ENCODE measurements at regions not wholly inside any gene's neighbourhood (a gene's known extent, or its start where the extent isn't known, plus 50 kb on each side); places are given as distances from the start of the nearest gene placed in this dataset.

DNA sequence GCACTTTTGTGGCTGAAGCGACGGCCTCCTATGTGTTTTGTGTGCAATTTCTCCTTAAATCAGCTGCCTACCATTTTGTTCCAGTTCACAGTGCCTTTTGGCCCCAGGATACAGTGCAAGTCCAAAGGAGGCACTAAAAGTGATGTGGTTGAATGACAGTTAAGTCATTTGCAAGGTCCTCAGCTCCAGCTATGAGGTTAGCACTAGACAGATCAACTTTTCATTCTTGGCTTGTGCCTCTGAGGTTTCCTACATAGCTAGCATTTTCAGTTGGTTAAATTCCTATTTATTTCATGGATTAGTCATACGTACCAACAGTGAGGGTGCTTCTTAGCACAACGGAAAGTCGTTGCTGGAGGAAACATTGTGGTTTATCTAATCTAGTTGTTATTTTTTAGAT, 59.3 kb upstream of the NTPCR start:
- H3K36me3 ChIP-seq, result no peaks in the 10 kb centered on the region
- H3K27me3 ChIP-seq, result no peaks in the 10 kb centered on the region
- TF ChIP-seq, protein P1, sequence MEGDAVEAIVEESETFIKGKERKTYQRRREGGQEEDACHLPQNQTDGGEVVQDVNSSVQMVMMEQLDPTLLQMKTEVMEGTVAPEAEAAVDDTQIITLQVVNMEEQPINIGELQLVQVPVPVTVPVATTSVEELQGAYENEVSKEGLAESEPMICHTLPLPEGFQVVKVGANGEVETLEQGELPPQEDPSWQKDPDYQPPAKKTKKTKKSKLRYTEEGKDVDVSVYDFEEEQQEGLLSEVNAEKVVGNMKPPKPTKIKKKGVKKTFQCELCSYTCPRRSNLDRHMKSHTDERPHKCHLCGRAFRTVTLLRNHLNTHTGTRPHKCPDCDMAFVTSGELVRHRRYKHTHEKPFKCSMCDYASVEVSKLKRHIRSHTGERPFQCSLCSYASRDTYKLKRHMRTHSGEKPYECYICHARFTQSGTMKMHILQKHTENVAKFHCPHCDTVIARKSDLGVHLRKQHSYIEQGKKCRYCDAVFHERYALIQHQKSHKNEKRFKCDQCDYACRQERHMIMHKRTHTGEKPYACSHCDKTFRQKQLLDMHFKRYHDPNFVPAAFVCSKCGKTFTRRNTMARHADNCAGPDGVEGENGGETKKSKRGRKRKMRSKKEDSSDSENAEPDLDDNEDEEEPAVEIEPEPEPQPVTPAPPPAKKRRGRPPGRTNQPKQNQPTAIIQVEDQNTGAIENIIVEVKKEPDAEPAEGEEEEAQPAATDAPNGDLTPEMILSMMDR (IDR thresholded peaks at IDR 0.05; ENCODE audit: low read depth, low read length), result no peak
- peaks cover 5% of the 10 kb centered on the region; the same call in 1 of the 2 replicates for H3K4me1 ChIP-seq
- no peak overlapping the region for H3K4me3 ChIP-seq (ENCODE audit: low read depth, low read length)
- DNase-seq, result no peak
- H3K9me3 ChIP-seq, result peaks cover 6% of the 10 kb centered on the region

DNA sequence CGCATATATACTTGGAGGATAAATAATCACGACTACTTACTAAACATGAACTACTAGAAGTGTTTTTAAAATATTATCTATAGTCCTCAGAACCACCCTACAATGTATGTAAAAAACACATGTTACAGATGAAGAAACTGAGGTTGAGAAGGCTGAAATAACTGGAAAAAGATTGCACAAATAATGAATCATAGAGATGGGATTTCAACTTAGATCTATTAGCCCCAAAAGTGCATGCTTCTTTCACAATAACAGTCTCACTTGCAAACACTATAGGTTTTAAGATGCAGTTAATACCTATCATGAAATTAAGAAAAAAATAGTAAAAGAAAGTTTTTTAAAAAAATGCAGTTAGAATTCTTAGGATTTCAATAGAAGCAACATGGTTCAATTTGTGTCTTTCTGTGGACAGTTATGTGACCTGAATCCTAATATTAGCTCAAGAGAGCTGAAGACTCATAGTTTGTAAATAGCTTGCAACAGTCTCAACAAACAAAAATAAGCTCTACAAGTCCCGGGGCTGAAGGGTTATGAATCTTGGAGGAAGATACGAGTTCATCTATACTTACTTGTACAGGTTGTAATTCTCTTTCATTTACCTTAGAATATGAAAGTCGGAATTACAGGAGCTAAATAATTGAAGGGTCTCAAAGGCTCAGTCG, 58.6 kb upstream of the NTPCR start:
- Histone ChIP-seq H3K9me3 (peaks cover 6% of the 10 kb centered on the region), H3K36me3 (no peaks in the 10 kb centered on the region), H3K4me1 (peaks cover 5% of the 10 kb centered on the region; the same call in 1 of the 2 replicates), H3K4me3 (ENCODE audit: low read depth, low read length) (no peak overlapping the region), H3K27me3 (no peaks in the 10 kb centered on the region)
- no peak for DNase-seq
- TF ChIP-seq, protein P1 (IDR thresholded peaks at IDR 0.05; ENCODE audit: low read depth, low read length), result no peak

- TF ChIP-seq, protein P1 (IDR thresholded peaks at IDR 0.05; ENCODE audit: low read depth, low read length), result no peak
- Histone ChIP-seq H3K36me3 (no peaks in the 10 kb centered on the region), H3K9me3 (peaks cover 6% of the 10 kb centered on the region), H3K4me3 (ENCODE audit: low read depth, low read length) (no peak overlapping the region), H3K4me1 (peaks cover 5% of the 10 kb centered on the region; the same call in 1 of the 2 replicates), H3K27me3 (no peaks in the 10 kb centered on the region)
- DNase-seq, result peak; percentile 34
Measured at GRCh38 chr1:232893481-232894313, 56.7 kb upstream of the NTPCR start.

DNA sequence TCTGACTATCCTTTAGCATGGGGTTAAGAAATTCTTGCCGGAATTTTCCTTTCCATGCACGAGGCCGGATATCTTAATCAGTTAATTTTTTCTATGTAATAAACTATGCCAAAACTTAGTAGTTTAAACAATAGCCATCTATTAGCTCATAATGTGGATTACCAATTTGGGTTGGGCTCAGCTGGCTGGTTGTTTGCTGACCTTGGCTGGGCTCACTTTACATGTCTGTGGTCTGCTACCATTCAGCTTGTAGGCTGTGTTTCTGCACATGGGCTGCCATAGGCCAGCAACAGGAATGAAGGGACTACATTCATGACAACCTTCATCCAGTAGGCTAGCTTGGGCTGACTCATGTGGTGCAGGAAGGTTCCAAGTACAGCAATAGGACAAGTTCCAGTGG, 56.0 kb upstream of the NTPCR start:
- peaks cover 5% of the 10 kb centered on the region; the same call in 1 of the 2 replicates for H3K4me1 ChIP-seq
- no peaks in the 10 kb centered on the region for H3K36me3 ChIP-seq
- DNase-seq, result peak; percentile 19
- no peak overlapping the region for H3K4me3 ChIP-seq (ENCODE audit: low read depth, low read length)
- TF ChIP-seq, protein P1 (IDR thresholded peaks at IDR 0.05; ENCODE audit: low read depth, low read length), result no peak
- H3K27me3 ChIP-seq, result no peaks in the 10 kb centered on the region
- peaks cover 6% of the 10 kb centered on the region for H3K9me3 ChIP-seq

- H3K27me3 ChIP-seq, result no peaks in the 10 kb centered on the region
- no peak for DNase-seq
Measured at GRCh38 chr1:232897949-232898465, 52.4 kb upstream of the NTPCR start.

More at GRCh38 chr1:232897949-232898465, 52.4 kb upstream of the NTPCR start:
- Histone ChIP-seq H3K4me3 (ENCODE audit: low read depth, low read length) (no peak overlapping the region), H3K4me1 (peaks cover 5% of the 10 kb centered on the region), H3K36me3 (no peaks in the 10 kb centered on the region), H3K9me3 (peaks cover 6% of the 10 kb centered on the region; the same call in 1 of the 2 replicates)
- TF ChIP-seq, protein P1 (IDR thresholded peaks at IDR 0.05; ENCODE audit: low read depth, low read length), result no peak
